WTC11 (cell line): ENCODE measurements at regions not wholly inside any gene's neighbourhood (a gene's known extent, or its start where the extent isn't known, plus 50 kb on each side); places are given as distances from the start of the nearest gene placed in this dataset.

Experiments used
- ATAC-seq: fragments of 200-7000 bp; cut with Tn5 transposase; 2 replicates; pipeline ENCODE4 v1.10.0; 2021; ENCODE audit warnings: mild to moderate bottlenecking, moderate library complexity
- CTCF ChIA-PET: fragments of 300-600 bp; sonication (Branson Sonifier 250); formaldehyde crosslinking; loops from one replicate; lab custom pipeline; 2021; ENCODE audit warnings: antibody characterized with exemption; lab: Charles Lee
- POLR2A ChIA-PET: fragments of 350-600 bp; sonication (Branson Sonifier 250); formaldehyde crosslinking; loops from one replicate; lab custom pipeline; 2021; ENCODE audit warnings: antibody characterized with exemption; lab: Charles Lee
- DNase-seq: peaks from one replicate; pipeline ENCODE4 v3.0.0; 2021; ENCODE audit warnings: low spot score
- H3K27ac Mint-ChIP-seq: 2 replicates; pipeline ENCODE4 v1.8.0; 2021; ENCODE audit warnings: mixed read lengths
- H3K27me3 Mint-ChIP-seq: 2 replicates; pipeline ENCODE4 v1.8.0; 2021; ENCODE audit warnings: low read depth, mild to moderate bottlenecking, moderate library complexity, mixed read lengths
- H3K36me3 Mint-ChIP-seq: 2 replicates; pipeline ENCODE4 v1.8.0; 2021; ENCODE audit warnings: mixed read lengths
- H3K4me1 Mint-ChIP-seq: 2 replicates; pipeline ENCODE4 v1.8.0; 2022; ENCODE audit warnings: mixed read lengths
- H3K4me3 Mint-ChIP-seq: 2 replicates; pipeline ENCODE4 v1.8.0; 2021; ENCODE audit warnings: mild to moderate bottlenecking, moderate library complexity, mixed read lengths
- H3K9me3 Mint-ChIP-seq: 2 replicates; pipeline ENCODE4 v1.8.0; 2021; ENCODE audit warnings: mixed read lengths
- ESRRA ChIP-seq: sonication (generic); formaldehyde crosslinking; IDR thresholded peaks from 2 replicates; pipeline ENCODE4 v1.8.1; 2022; ENCODE audit warnings: mild to moderate bottlenecking, missing genetic modification reagents, borderline replicate concordance
- HMGXB4 ChIP-seq: sonication (generic); formaldehyde crosslinking; IDR thresholded peaks from 2 replicates; pipeline ENCODE4 v1.8.1; 2023; ENCODE audit warnings: mild to moderate bottlenecking, moderate library complexity, missing genetic modification reagents
- JUN ChIP-seq: sonication (generic); formaldehyde crosslinking; IDR thresholded peaks from 2 replicates; pipeline ENCODE4 v1.8.0; 2023; ENCODE audit warnings: mild to moderate bottlenecking, missing genetic modification reagents
- MYBL2 ChIP-seq: sonication (generic); formaldehyde crosslinking; IDR thresholded peaks from 2 replicates; pipeline ENCODE4 v1.8.1; 2023; ENCODE audit warnings: mild to moderate bottlenecking, moderate library complexity, missing genetic modification reagents
- NFE2L1 ChIP-seq: sonication (generic); formaldehyde crosslinking; IDR thresholded peaks from 2 replicates; pipeline ENCODE4 v1.8.1; 2023; ENCODE audit warnings: missing genetic modification reagents
- PRDM15 ChIP-seq: sonication (generic); formaldehyde crosslinking; IDR thresholded peaks from 2 replicates; pipeline ENCODE4 v1.8.0; 2022; ENCODE audit warnings: missing genetic modification reagents
- PREB ChIP-seq: sonication (generic); formaldehyde crosslinking; IDR thresholded peaks from 2 replicates; pipeline ENCODE4 v1.8.1; 2022; ENCODE audit warnings: mild to moderate bottlenecking, missing genetic modification reagents, moderate library complexity, borderline replicate concordance
- PRRX2 ChIP-seq: fragments of 250-450 bp; sonication (Bioruptor Pico); IDR thresholded peaks from 2 replicates; pipeline ENCODE4 v1.8.0; 2021; ENCODE audit warnings: mild to moderate bottlenecking
- TCF7 ChIP-seq: sonication (generic); formaldehyde crosslinking; IDR thresholded peaks from 2 replicates; pipeline ENCODE4 v1.8.0; 2022; ENCODE audit warnings: mild to moderate bottlenecking, low read depth, missing genetic modification reagents, moderate library complexity
- ZMAT4 ChIP-seq: fragments of 250-450 bp; sonication (Bioruptor Pico); IDR thresholded peaks from 2 replicates; pipeline ENCODE4 v1.9.0; 2021; ENCODE audit warnings: mild to moderate bottlenecking
- TF ChIP-seq, protein P1 (sequence below): fragments of 250-450 bp; sonication (Bioruptor Pico); IDR thresholded peaks from 2 replicates; pipeline ENCODE4 v1.9.0; 2021; ENCODE audit warnings: mild to moderate bottlenecking, borderline replicate concordance
- TF ChIP-seq, protein P2 (sequence below): sonication (generic); formaldehyde crosslinking; IDR thresholded peaks from 2 replicates; pipeline ENCODE4 v1.8.0; 2022; ENCODE audit warnings: mild to moderate bottlenecking, missing genetic modification reagents
- TF ChIP-seq, protein P3 (sequence below): sonication (generic); formaldehyde crosslinking; IDR thresholded peaks from 2 replicates; pipeline ENCODE4 v1.8.0; 2022; ENCODE audit warnings: mild to moderate bottlenecking, missing genetic modification reagents
- TF ChIP-seq, protein P4 (sequence below): fragments of 250-450 bp; sonication (Bioruptor Pico); IDR thresholded peaks from 2 replicates; pipeline ENCODE4 v2.1.2; 2022; ENCODE audit warnings: mild to moderate bottlenecking, moderate library complexity

GRCh38 chr4:131603705-131604104 lies 1545.4 kb upstream of the PCDH10 start:
- TF ChIP-seq, protein P1, sequence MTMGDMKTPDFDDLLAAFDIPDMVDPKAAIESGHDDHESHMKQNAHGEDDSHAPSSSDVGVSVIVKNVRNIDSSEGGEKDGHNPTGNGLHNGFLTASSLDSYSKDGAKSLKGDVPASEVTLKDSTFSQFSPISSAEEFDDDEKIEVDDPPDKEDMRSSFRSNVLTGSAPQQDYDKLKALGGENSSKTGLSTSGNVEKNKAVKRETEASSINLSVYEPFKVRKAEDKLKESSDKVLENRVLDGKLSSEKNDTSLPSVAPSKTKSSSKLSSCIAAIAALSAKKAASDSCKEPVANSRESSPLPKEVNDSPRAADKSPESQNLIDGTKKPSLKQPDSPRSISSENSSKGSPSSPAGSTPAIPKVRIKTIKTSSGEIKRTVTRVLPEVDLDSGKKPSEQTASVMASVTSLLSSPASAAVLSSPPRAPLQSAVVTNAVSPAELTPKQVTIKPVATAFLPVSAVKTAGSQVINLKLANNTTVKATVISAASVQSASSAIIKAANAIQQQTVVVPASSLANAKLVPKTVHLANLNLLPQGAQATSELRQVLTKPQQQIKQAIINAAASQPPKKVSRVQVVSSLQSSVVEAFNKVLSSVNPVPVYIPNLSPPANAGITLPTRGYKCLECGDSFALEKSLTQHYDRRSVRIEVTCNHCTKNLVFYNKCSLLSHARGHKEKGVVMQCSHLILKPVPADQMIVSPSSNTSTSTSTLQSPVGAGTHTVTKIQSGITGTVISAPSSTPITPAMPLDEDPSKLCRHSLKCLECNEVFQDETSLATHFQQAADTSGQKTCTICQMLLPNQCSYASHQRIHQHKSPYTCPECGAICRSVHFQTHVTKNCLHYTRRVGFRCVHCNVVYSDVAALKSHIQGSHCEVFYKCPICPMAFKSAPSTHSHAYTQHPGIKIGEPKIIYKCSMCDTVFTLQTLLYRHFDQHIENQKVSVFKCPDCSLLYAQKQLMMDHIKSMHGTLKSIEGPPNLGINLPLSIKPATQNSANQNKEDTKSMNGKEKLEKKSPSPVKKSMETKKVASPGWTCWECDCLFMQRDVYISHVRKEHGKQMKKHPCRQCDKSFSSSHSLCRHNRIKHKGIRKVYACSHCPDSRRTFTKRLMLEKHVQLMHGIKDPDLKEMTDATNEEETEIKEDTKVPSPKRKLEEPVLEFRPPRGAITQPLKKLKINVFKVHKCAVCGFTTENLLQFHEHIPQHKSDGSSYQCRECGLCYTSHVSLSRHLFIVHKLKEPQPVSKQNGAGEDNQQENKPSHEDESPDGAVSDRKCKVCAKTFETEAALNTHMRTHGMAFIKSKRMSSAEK (CRISPR knock-in tag) = no peak
- no peak for TF ChIP-seq PREB
- no peak for TF ChIP-seq HMGXB4
- TF ChIP-seq, protein P2, sequence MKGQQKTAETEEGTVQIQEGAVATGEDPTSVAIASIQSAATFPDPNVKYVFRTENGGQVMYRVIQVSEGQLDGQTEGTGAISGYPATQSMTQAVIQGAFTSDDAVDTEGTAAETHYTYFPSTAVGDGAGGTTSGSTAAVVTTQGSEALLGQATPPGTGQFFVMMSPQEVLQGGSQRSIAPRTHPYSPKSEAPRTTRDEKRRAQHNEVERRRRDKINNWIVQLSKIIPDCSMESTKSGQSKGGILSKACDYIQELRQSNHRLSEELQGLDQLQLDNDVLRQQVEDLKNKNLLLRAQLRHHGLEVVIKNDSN (CRISPR knock-in tag) = no peak
- TF ChIP-seq, protein P3, sequence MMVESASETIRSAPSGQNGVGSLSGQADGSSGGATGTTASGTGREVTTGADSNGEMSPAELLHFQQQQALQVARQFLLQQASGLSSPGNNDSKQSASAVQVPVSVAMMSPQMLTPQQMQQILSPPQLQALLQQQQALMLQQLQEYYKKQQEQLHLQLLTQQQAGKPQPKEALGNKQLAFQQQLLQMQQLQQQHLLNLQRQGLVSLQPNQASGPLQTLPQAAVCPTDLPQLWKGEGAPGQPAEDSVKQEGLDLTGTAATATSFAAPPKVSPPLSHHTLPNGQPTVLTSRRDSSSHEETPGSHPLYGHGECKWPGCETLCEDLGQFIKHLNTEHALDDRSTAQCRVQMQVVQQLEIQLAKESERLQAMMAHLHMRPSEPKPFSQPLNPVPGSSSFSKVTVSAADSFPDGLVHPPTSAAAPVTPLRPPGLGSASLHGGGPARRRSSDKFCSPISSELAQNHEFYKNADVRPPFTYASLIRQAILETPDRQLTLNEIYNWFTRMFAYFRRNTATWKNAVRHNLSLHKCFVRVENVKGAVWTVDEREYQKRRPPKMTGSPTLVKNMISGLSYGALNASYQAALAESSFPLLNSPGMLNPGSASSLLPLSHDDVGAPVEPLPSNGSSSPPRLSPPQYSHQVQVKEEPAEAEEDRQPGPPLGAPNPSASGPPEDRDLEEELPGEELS (CRISPR knock-in tag) = no peak
- TF ChIP-seq PRDM15 = no peak
- TF ChIP-seq MYBL2 (CRISPR knock-in tag) = no peak
- TF ChIP-seq ESRRA (CRISPR knock-in tag) = no peak
- no peak for TF ChIP-seq JUN (CRISPR knock-in tag)
- no peak for TF ChIP-seq NFE2L1
- TF ChIP-seq TCF7 (CRISPR knock-in tag) = no peak
- no peak for TF ChIP-seq PRRX2
- no peak for TF ChIP-seq ZMAT4 (CRISPR knock-in tag)
- TF ChIP-seq, protein P4, sequence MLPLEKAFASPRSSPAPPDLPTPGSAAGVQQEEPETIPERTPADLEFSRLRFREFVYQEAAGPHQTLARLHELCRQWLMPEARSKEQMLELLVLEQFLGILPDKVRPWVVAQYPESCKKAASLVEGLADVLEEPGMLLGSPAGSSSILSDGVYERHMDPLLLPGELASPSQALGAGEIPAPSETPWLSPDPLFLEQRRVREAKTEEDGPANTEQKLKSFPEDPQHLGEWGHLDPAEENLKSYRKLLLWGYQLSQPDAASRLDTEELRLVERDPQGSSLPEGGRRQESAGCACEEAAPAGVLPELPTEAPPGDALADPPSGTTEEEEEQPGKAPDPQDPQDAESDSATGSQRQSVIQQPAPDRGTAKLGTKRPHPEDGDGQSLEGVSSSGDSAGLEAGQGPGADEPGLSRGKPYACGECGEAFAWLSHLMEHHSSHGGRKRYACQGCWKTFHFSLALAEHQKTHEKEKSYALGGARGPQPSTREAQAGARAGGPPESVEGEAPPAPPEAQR (CRISPR knock-in tag) = no peak
- no peak overlapping the region for H3K4me3 Mint-ChIP-seq
- no peaks in the 10 kb centered on the region for H3K4me1 Mint-ChIP-seq
- H3K27ac Mint-ChIP-seq = no peak overlapping the region
- no peak for ATAC-seq
- CTCF ChIA-PET = no interaction called here
- H3K9me3 Mint-ChIP-seq = no peaks in the 10 kb centered on the region; the same call in none of the 2 replicates
- no peaks in the 10 kb centered on the region for H3K27me3 Mint-ChIP-seq
- DNase-seq = no peak
- POLR2A ChIA-PET = no interaction called here
- no peaks in the 10 kb centered on the region; the same call in 1 of the 2 replicates for H3K36me3 Mint-ChIP-seq
